Gastrocnemius medialis (tissue), 4 donors: ENCODE measurements at regions not wholly inside any gene's neighbourhood (a gene's known extent, or its start where the extent isn't known, plus 50 kb on each side); places are given as distances from the start of the nearest gene placed in this dataset.

Experiments used
- CTCF ChIP-seq, 5 experiments: fragments of 450-650 bp in 3 of 5; fragments of 200-600 bp in 2 of 5; sonication (generic) in 2 of 5; IDR thresholded peaks in 4 of 5; conservative IDR thresholded peaks in 1 of 5; 1 replicate in 4 of 5; 2 replicates in 1 of 5; pipeline ENCODE4 v1.5.1; 2016 to 2019; ENCODE audit warnings: antibody characterized with exemption in 5 of 5, mild to moderate bottlenecking in 3 of 5, moderate library complexity in 3 of 5
- POLR2A ChIP-seq, 2 donors: fragments of 450-650 bp; IDR thresholded peaks; one replicate each; pipeline ENCODE4 v1.6.1; 2017; ENCODE audit warnings: antibody characterized with exemption in 2 of 2, mild to moderate bottlenecking in 2 of 2, moderate library complexity in 2 of 2

- TF ChIP-seq POLR2A (IDR thresholded peaks at IDR 0.05), result no peak
- no peak for TF ChIP-seq CTCF (IDR thresholded peaks at IDR 0.05 in 4 of 5, conservative IDR thresholded peaks at IDR 0.05 in 1 of 5)
Measured at GRCh38 chr4:115927382-115927781, 814.0 kb upstream of the NDST4 start.
